AG09309 (cell line): ENCODE measurements at regions not wholly inside any gene's neighbourhood (a gene's known extent, or its start where the extent isn't known, plus 50 kb on each side); places are given as distances from the start of the nearest gene placed in this dataset.

ENCODE experiments used
- DNase-seq: peaks from one replicate; pipeline ENCODE4 v3.0.0-alpha.2; 2010; ENCODE audit warnings: low read depth
- H3K4me3 ChIP-seq: 2 replicates; pipeline ENCODE4 v1.5.1; 2011; ENCODE audit warnings: mild to moderate bottlenecking, low read depth, low read length, moderate library complexity; ENCODE audit not compliant: control insufficient read depth
- CTCF ChIP-seq: IDR thresholded peaks from 2 replicates; pipeline ENCODE4 v1.5.1; 2011; ENCODE audit warnings: mild to moderate bottlenecking, low read depth, low read length, inconsistent platforms; ENCODE audit not compliant: insufficient read depth, control insufficient read depth; ENCODE audit errors: missing control alignments

- no peak for DNase-seq
- H3K4me3 ChIP-seq, result no peak overlapping the region
- TF ChIP-seq CTCF, result no peak
These were observed 94.8 kb downstream of the DIRAS3 start for GRCh38 chr1:67955591-67955990.

GRCh38 chr1:67953301-67953700 is 97.1 kb downstream of the DIRAS3 start:
- no peak overlapping the region for H3K4me3 ChIP-seq
- DNase-seq, result no peak
- no peak for TF ChIP-seq CTCF

- no peak for TF ChIP-seq CTCF
- no peak for DNase-seq
- no peak overlapping the region for H3K4me3 ChIP-seq
These were observed 98.4 kb downstream of the DIRAS3 start for GRCh38 chr1:67952071-67952470.

- TF ChIP-seq CTCF, result no peak
- DNase-seq, result no peak
- no peak overlapping the region for H3K4me3 ChIP-seq
These were observed 99.4 kb downstream of the DIRAS3 start for GRCh38 chr1:67951014-67951413.

- TF ChIP-seq CTCF, result no peak
- peak; percentile 52 for DNase-seq
These were observed 102.0 kb downstream of the DIRAS3 start for GRCh38 chr1:67948151-67949080.

GRCh38 chr1:67947114-67947513 is 103.3 kb downstream of the DIRAS3 start:
- H3K4me3 ChIP-seq, result no peak overlapping the region
- DNase-seq, result no peak
- no peak for TF ChIP-seq CTCF

More at GRCh38 chr1:67948151-67949080, 102.0 kb downstream of the DIRAS3 start:
- H3K4me3 ChIP-seq, result no peak overlapping the region
